HG03103 (cell line): ENCODE measurements at regions not wholly inside any gene's neighbourhood (a gene's known extent, or its start where the extent isn't known, plus 50 kb on each side); places are given as distances from the start of the nearest gene placed in this dataset.
A peak's percentile ranks its signal among the peaks of the same experiment; 100 is the strongest.
"Not testable (repeated sequence)": the region's sequence is repeated elsewhere in the genome, so short reads cannot be mapped to it uniquely, and the experiment has no call there.

Experiments used
- ATAC-seq: cut with Tn5 transposase; IDR thresholded peaks from one replicate; pipeline ENCODE4 v1.9.1; 2021; ENCODE audit warnings: low read depth; ENCODE audit not compliant: unreplicated experiment

GRCh38 chr5:10023494-10023893, 226.2 kb downstream of the ATPSCKMT start:
- ATAC-seq = no peak

GRCh38 chr5:10021248-10021647, 228.4 kb downstream of the ATPSCKMT start:
- no peak for ATAC-seq

- no peak for ATAC-seq
These were observed 230.5 kb downstream of the ATPSCKMT start for GRCh38 chr5:10019236-10019635.

- ATAC-seq = no peak
These were observed 231.3 kb downstream of the ATPSCKMT start for GRCh38 chr5:10018201-10019069.

- ATAC-seq = no peak
These were observed 231.9 kb downstream of the ATPSCKMT start for GRCh38 chr5:10017786-10018185.

- ATAC-seq = not testable (repeated sequence)
These were observed 233.1 kb downstream of the ATPSCKMT start for GRCh38 chr5:10016559-10016958.

- not testable (repeated sequence) for ATAC-seq
These were observed 234.0 kb downstream of the ATPSCKMT start for GRCh38 chr5:10015681-10016080.

GRCh38 chr5:10009802-10010201, 239.9 kb downstream of the ATPSCKMT start:
- no peak for ATAC-seq

GRCh38 chr5:9987101-9987500, 262.6 kb downstream of the ATPSCKMT start:
- no peak for ATAC-seq

GRCh38 chr5:9977070-9977469, 272.6 kb downstream of the ATPSCKMT start:
- ATAC-seq = no peak

GRCh38 chr5:9976621-9977020, 273.1 kb downstream of the ATPSCKMT start:
- no peak for ATAC-seq

- no peak for ATAC-seq
These were observed 277.6 kb downstream of the ATPSCKMT start for GRCh38 chr5:9972059-9972458.

- ATAC-seq = no peak
These were observed 278.4 kb downstream of the ATPSCKMT start for GRCh38 chr5:9971301-9971700.

- no peak for ATAC-seq
These were observed 290.8 kb downstream of the ATPSCKMT start for GRCh38 chr5:9958914-9959313.

- ATAC-seq = no peak
These were observed 292.5 kb downstream of the ATPSCKMT start for GRCh38 chr5:9957214-9957613.

- ATAC-seq = no peak
These were observed 293.0 kb downstream of the ATPSCKMT start for GRCh38 chr5:9956725-9957124.

GRCh38 chr5:9955586-9955985, 294.1 kb downstream of the ATPSCKMT start:
- ATAC-seq = no peak

- ATAC-seq = no peak
These were observed 294.8 kb downstream of the ATPSCKMT start for GRCh38 chr5:9954869-9955268.

- no peak for ATAC-seq
These were observed 296.0 kb downstream of the ATPSCKMT start for GRCh38 chr5:9953691-9954090.

- no peak for ATAC-seq
These were observed 297.7 kb downstream of the ATPSCKMT start for GRCh38 chr5:9951865-9952516.

- no peak for ATAC-seq
These were observed 301.7 kb downstream of the ATPSCKMT start for GRCh38 chr5:9947944-9948343.

- peak; percentile 61 for ATAC-seq
These were observed 302.4 kb downstream of the ATPSCKMT start for GRCh38 chr5:9947225-9947714.
